Loucy (cell line): ENCODE measurements at regions not wholly inside any gene's neighbourhood (a gene's known extent, or its start where the extent isn't known, plus 50 kb on each side); places are given as distances from the start of the nearest gene placed in this dataset.

ENCODE experiments used
- H2AFZ ChIP-seq: fragments of 200-600 bp; sonication (generic); 2 replicates; pipeline ENCODE4 v1.6.0; 2016; ENCODE audit warnings: antibody characterized with exemption, mild to moderate bottlenecking, low read length, moderate library complexity
- H3F3A ChIP-seq: fragments of 200-600 bp; 2 replicates; pipeline ENCODE4 v1.6.0; 2016; ENCODE audit warnings: antibody characterized with exemption, low read depth, mild to moderate bottlenecking
- H3K27me3 ChIP-seq: fragments of 200-600 bp; sonication (generic); 2 replicates; pipeline ENCODE4 v1.6.1; 2014; ENCODE audit warnings: low read length, mild to moderate bottlenecking; ENCODE audit not compliant: insufficient read depth, poor library complexity, severe bottlenecking
- H3K36me3 ChIP-seq: fragments of 200-600 bp; sonication (generic); 2 replicates; pipeline ENCODE4 v1.6.1; 2016; ENCODE audit warnings: low read length; ENCODE audit not compliant: insufficient read depth
- H3K4me1 ChIP-seq: fragments of 200-600 bp; sonication (generic); 2 replicates; pipeline ENCODE4 v1.5.1; 2014; ENCODE audit warnings: low read length, mild to moderate bottlenecking; ENCODE audit not compliant: insufficient read depth, poor library complexity, severe bottlenecking
- H3K4me2 ChIP-seq: fragments of 200-600 bp; sonication (generic); 2 replicates; pipeline ENCODE4 v1.6.0; 2014; ENCODE audit warnings: antibody characterized with exemption, low read length, low read depth, mild to moderate bottlenecking; ENCODE audit not compliant: poor library complexity, severe bottlenecking
- H3K4me3 ChIP-seq: fragments of 200-600 bp; sonication (generic); 2 replicates; pipeline ENCODE4 v1.5.1; 2014; ENCODE audit warnings: low read length, mild to moderate bottlenecking, mixed read lengths; ENCODE audit not compliant: poor library complexity, severe bottlenecking
- H3K79me2 ChIP-seq: fragments of 200-600 bp; sonication (generic); 2 replicates; pipeline ENCODE4 v1.6.1; 2014; ENCODE audit warnings: low read length; ENCODE audit not compliant: insufficient read depth
- H3K9ac ChIP-seq: fragments of 200-600 bp; sonication (generic); 2 replicates; pipeline ENCODE4 v1.6.0; 2014; ENCODE audit warnings: mild to moderate bottlenecking, low read depth, low read length, moderate library complexity; ENCODE audit not compliant: poor library complexity, severe bottlenecking
- H3K9me2 ChIP-seq: fragments of 200-600 bp; sonication (generic); replicated peaks from 2 replicates; pipeline ENCODE4 v1.6.1; 2016; ENCODE audit warnings: low read depth, low read length, mixed read lengths
- H3K9me3 ChIP-seq: fragments of 200-600 bp; sonication (generic); 2 replicates; pipeline ENCODE4 v1.6.1; 2014; ENCODE audit warnings: mild to moderate bottlenecking, antibody characterized with exemption, low read length, low read depth; ENCODE audit not compliant: insufficient read depth
- H4K20me1 ChIP-seq: fragments of 200-600 bp; sonication (generic); 2 replicates; pipeline ENCODE4 v1.6.0; 2014; ENCODE audit warnings: antibody characterized with exemption, low read length, mild to moderate bottlenecking; ENCODE audit not compliant: insufficient read depth, poor library complexity, severe bottlenecking
- CTCF ChIP-seq: fragments of 200-600 bp; sonication (generic); conservative IDR thresholded peaks from 2 replicates; pipeline ENCODE4 v1.5.1; 2014; ENCODE audit warnings: mild to moderate bottlenecking, antibody characterized with exemption, low read length
- EZH2phosphoT487 ChIP-seq: fragments of 200-600 bp; IDR thresholded peaks from 2 replicates; pipeline ENCODE4 v1.6.1; 2018; ENCODE audit warnings: antibody characterized with exemption, mild to moderate bottlenecking, moderate library complexity, borderline replicate concordance

- H3K36me3 ChIP-seq, result no peaks in the 10 kb centered on the region
Observed at GRCh38 chr12:83414981-83415380, 728.3 kb downstream of the TMTC2 start.

GRCh38 chr12:83408851-83409250, 722.1 kb downstream of the TMTC2 start:
- H3K4me3 ChIP-seq, result no peak overlapping the region
- no peak overlapping the region for H2AFZ ChIP-seq
- H3K9me2 ChIP-seq, result no peaks in the 10 kb centered on the region
- no peaks in the 10 kb centered on the region for H3K36me3 ChIP-seq
- no peaks in the 10 kb centered on the region; the same call in 1 of the 2 replicates for H3K9me3 ChIP-seq
- no peak overlapping the region for H3K4me2 ChIP-seq
- no peak for TF ChIP-seq CTCF
- H3K27me3 ChIP-seq, result no peaks in the 10 kb centered on the region
- H3K79me2 ChIP-seq, result no peaks in the 10 kb centered on the region
- H4K20me1 ChIP-seq, result no peaks in the 10 kb centered on the region
- H3K9ac ChIP-seq, result no peak overlapping the region
- H3F3A ChIP-seq, result no peaks in the 10 kb centered on the region
- no peaks in the 10 kb centered on the region for H3K4me1 ChIP-seq

More at GRCh38 chr12:83414981-83415380, 728.3 kb downstream of the TMTC2 start:
- Histone ChIP-seq H3K9ac (no peak overlapping the region), H3K9me2 (no peaks in the 10 kb centered on the region), H4K20me1 (no peaks in the 10 kb centered on the region), H3K4me2 (no peak overlapping the region), H3K79me2 (no peaks in the 10 kb centered on the region), H3K4me3 (no peak overlapping the region), H3K27me3 (no peaks in the 10 kb centered on the region), H3K9me3 (no peaks in the 10 kb centered on the region; the same call in 1 of the 2 replicates), H3K4me1 (no peaks in the 10 kb centered on the region), H3F3A (no peaks in the 10 kb centered on the region), H2AFZ (no peak overlapping the region)
- TF ChIP-seq EZH2phosphoT487, result no peak
- no peak for TF ChIP-seq CTCF

- H3K36me3 ChIP-seq, result no peaks in the 10 kb centered on the region
- H3K9me2 ChIP-seq, result no peaks in the 10 kb centered on the region
- TF ChIP-seq EZH2phosphoT487 (no peak), CTCF (no peak)
- H3K9me3 ChIP-seq, result no peaks in the 10 kb centered on the region; the same call in 1 of the 2 replicates
- H3K4me3 ChIP-seq, result no peak overlapping the region
- no peak overlapping the region for H3K9ac ChIP-seq
- H3K27me3 ChIP-seq, result no peaks in the 10 kb centered on the region
- H3K4me2 ChIP-seq, result no peak overlapping the region
- H4K20me1 ChIP-seq, result no peaks in the 10 kb centered on the region
- H2AFZ ChIP-seq, result no peak overlapping the region
- no peaks in the 10 kb centered on the region for H3K4me1 ChIP-seq
- no peaks in the 10 kb centered on the region for H3K79me2 ChIP-seq
- no peaks in the 10 kb centered on the region for H3F3A ChIP-seq
Observed at GRCh38 chr12:83408146-83408545, 721.4 kb downstream of the TMTC2 start.
